Liver (tissue), 8 donors: ENCODE measurements at regions not wholly inside any gene's neighbourhood (a gene's known extent, or its start where the extent isn't known, plus 50 kb on each side); places are given as distances from the start of the nearest gene placed in this dataset.

Experiments
- DNase-seq: peaks from one replicate; pipeline ENCODE4 v3.0.0-alpha.2; 2017; ENCODE audit warnings: low spot score
- H3K27ac ChIP-seq, 2 donors: one replicate each; pipeline ENCODE4 v1.7.0; 2013; ENCODE audit warnings: inconsistent platforms in 2 of 2, low read length in 2 of 2, control low read depth in 1 of 2, low read depth in 1 of 2, mild to moderate bottlenecking in 1 of 2
- H3K27me3 ChIP-seq, 4 donors: one replicate each; pipeline versions ENCODE4 v1.6.1 to v1.7.0; 2013; ENCODE audit warnings: low read length in 3 of 4, inconsistent platforms in 1 of 4, mild to moderate bottlenecking in 1 of 4, moderate library complexity in 1 of 4; ENCODE audit not compliant: control insufficient read depth in 4 of 4, insufficient read depth in 4 of 4
- H3K36me3 ChIP-seq, 4 donors: one replicate each; pipeline versions ENCODE4 v1.6.1 to v1.7.0; 2013; ENCODE audit warnings: low read length in 3 of 4, mild to moderate bottlenecking in 3 of 4, low read depth in 1 of 4, moderate library complexity in 1 of 4; ENCODE audit not compliant: control insufficient read depth in 4 of 4, insufficient read depth in 3 of 4
- H3K4me1 ChIP-seq, 4 donors: one replicate each; pipeline versions ENCODE4 v1.6.1 to v1.7.0; 2013; ENCODE audit warnings: low read length in 3 of 4, mild to moderate bottlenecking in 3 of 4, moderate library complexity in 1 of 4; ENCODE audit not compliant: control insufficient read depth in 4 of 4, insufficient read depth in 4 of 4
- H3K4me3 ChIP-seq, 3 donors: one replicate each; pipeline versions ENCODE4 v1.6.1 to v1.7.0; 2013; ENCODE audit warnings: low read length in 3 of 3, control low read depth in 1 of 3, low read depth in 1 of 3, mild to moderate bottlenecking in 1 of 3
- H3K9ac ChIP-seq, 2 donors: one replicate each; pipeline ENCODE4 v1.7.0; 2013; ENCODE audit warnings: low read length in 2 of 2, mild to moderate bottlenecking in 2 of 2, moderate library complexity in 2 of 2, control low read depth in 1 of 2, low read depth in 1 of 2
- H3K9me3 ChIP-seq, 4 donors: one replicate each; pipeline versions ENCODE4 v1.6.1 to v1.7.0; 2013; ENCODE audit warnings: low read length in 3 of 4; ENCODE audit not compliant: control insufficient read depth in 4 of 4
- EGR1 ChIP-seq, 2 donors: IDR thresholded peaks; 2 replicates each; pipeline ENCODE4 v1.6.1; 2016 to 2018; ENCODE audit warnings: antibody characterized with exemption in 2 of 2, low read depth in 2 of 2
- FOXA1 ChIP-seq: IDR thresholded peaks from 2 replicates; pipeline ENCODE4 v1.6.1; 2016; ENCODE audit warnings: antibody characterized with exemption
- FOXA2 ChIP-seq: IDR thresholded peaks from 2 replicates; pipeline ENCODE4 v1.6.1; 2016; ENCODE audit warnings: antibody characterized with exemption
- HNF4A ChIP-seq, 2 donors: conservative IDR thresholded peaks; 2 replicates each; pipeline ENCODE4 v1.6.1; 2016; ENCODE audit warnings: antibody characterized with exemption in 2 of 2, mild to moderate bottlenecking in 2 of 2
- HNF4G ChIP-seq: IDR thresholded peaks from 2 replicates; pipeline ENCODE4 v1.6.1; 2016; ENCODE audit warnings: antibody characterized with exemption
- JUND ChIP-seq, 2 donors: IDR thresholded peaks; 2 replicates each; pipeline ENCODE4 v1.6.1; 2016; ENCODE audit warnings: antibody characterized with exemption in 2 of 2
- NR2F2 ChIP-seq: IDR thresholded peaks from 2 replicates; pipeline ENCODE4 v1.6.1; 2016; ENCODE audit warnings: antibody characterized with exemption
- RAD21 ChIP-seq, 2 donors: IDR thresholded peaks; 2 replicates each; pipeline ENCODE4 v1.6.1; 2016; ENCODE audit warnings: antibody characterized with exemption in 2 of 2, mild to moderate bottlenecking in 2 of 2
- SP1 ChIP-seq: IDR thresholded peaks from 2 replicates; pipeline ENCODE4 v1.6.1; 2018; ENCODE audit warnings: antibody characterized with exemption, mild to moderate bottlenecking
- TAF1 ChIP-seq: conservative IDR thresholded peaks from 2 replicates; pipeline ENCODE4 v1.6.1; 2016; ENCODE audit warnings: antibody characterized with exemption, mild to moderate bottlenecking
- YY1 ChIP-seq: IDR thresholded peaks from 2 replicates; pipeline ENCODE4 v1.6.1; 2016; ENCODE audit warnings: antibody characterized with exemption, mild to moderate bottlenecking
- WGBS: extraction: QIAGEN DNeasy Blood & Tissue Kit; methylation state at CpG from one replicate; pipeline ENCODE4 v1.1.7; 2013; 5-methylcytosine and 5-hydroxymethylcytosine counted together
- TF ChIP-seq, protein P1 (sequence below): IDR thresholded peaks from 2 replicates; pipeline ENCODE4 v1.6.1; 2016; ENCODE audit warnings: antibody characterized with exemption, mild to moderate bottlenecking
- TF ChIP-seq, protein P2 (sequence below): IDR thresholded peaks from 2 replicates; pipeline ENCODE4 v1.6.1; 2016; ENCODE audit warnings: antibody characterized with exemption
- TF ChIP-seq, protein P3 (sequence below): IDR thresholded peaks from 2 replicates; pipeline ENCODE4 v1.6.1; 2016; ENCODE audit warnings: antibody characterized with exemption
- TF ChIP-seq, protein P4 (sequence below): fragments of 150-350 bp; IDR thresholded peaks from 2 replicates; pipeline ENCODE4 v1.5.1; 2017; ENCODE audit warnings: improper control_type of control experiment, low read depth, low read length; ENCODE audit not compliant: missing input control
- donor health status: healthy.
- donor health status: healthy.
- donor health status: healthy.
- donor health status: healthy.
- donor health status: healthy.

DNA sequence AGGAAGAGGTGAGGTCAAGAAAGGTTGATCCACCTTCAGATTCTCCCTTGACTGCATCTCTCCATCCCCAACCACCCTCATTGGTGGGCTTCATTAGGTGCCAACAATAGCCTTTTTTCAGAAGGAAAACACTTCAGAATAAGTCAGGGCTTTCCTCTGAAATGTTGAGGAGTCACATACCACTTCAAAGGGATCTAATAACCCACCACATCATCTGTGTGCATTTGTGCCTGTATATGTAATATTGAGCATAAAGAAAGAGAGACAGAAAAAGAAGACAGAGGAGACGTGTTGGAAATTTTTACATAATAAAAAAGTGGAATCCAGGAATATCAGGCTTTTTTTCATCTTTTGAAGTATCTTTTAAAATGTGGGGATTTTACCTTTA is 209.1 kb upstream of the SLC7A11 start:
- H3K27ac ChIP-seq: no peak overlapping the region
- no peaks in the 10 kb centered on the region for H3K4me1 ChIP-seq
- no peak overlapping the region for H3K9ac ChIP-seq
- H3K36me3 ChIP-seq: no peaks in the 10 kb centered on the region
- TF ChIP-seq RAD21 (IDR thresholded peaks at IDR 0.05) (no peak), EGR1 (IDR thresholded peaks at IDR 0.05; ENCODE audit: low read depth in 2 of 2) (no peak), TAF1 (no peak), FOXA1 (no peak), HNF4A (conservative IDR thresholded peaks at IDR 0.05) (no peak), FOXA2 (no peak), HNF4G (no peak)
- TF ChIP-seq, protein P1, sequence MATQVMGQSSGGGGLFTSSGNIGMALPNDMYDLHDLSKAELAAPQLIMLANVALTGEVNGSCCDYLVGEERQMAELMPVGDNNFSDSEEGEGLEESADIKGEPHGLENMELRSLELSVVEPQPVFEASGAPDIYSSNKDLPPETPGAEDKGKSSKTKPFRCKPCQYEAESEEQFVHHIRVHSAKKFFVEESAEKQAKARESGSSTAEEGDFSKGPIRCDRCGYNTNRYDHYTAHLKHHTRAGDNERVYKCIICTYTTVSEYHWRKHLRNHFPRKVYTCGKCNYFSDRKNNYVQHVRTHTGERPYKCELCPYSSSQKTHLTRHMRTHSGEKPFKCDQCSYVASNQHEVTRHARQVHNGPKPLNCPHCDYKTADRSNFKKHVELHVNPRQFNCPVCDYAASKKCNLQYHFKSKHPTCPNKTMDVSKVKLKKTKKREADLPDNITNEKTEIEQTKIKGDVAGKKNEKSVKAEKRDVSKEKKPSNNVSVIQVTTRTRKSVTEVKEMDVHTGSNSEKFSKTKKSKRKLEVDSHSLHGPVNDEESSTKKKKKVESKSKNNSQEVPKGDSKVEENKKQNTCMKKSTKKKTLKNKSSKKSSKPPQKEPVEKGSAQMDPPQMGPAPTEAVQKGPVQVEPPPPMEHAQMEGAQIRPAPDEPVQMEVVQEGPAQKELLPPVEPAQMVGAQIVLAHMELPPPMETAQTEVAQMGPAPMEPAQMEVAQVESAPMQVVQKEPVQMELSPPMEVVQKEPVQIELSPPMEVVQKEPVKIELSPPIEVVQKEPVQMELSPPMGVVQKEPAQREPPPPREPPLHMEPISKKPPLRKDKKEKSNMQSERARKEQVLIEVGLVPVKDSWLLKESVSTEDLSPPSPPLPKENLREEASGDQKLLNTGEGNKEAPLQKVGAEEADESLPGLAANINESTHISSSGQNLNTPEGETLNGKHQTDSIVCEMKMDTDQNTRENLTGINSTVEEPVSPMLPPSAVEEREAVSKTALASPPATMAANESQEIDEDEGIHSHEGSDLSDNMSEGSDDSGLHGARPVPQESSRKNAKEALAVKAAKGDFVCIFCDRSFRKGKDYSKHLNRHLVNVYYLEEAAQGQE: no peak
- TF ChIP-seq, protein P2, sequence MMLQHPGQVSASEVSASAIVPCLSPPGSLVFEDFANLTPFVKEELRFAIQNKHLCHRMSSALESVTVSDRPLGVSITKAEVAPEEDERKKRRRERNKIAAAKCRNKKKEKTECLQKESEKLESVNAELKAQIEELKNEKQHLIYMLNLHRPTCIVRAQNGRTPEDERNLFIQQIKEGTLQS: no peak
- H3K4me3 ChIP-seq: no peak overlapping the region
- WGBS: 52% methylated on average over 1 of the region's 1 CpG
- peaks cover 0 to 5% (median 0%) of the 10 kb centered on the region in 4 donors for H3K27me3 ChIP-seq
- H3K9me3 ChIP-seq: no peaks in the 10 kb centered on the region
- DNase-seq: no peak

DNA sequence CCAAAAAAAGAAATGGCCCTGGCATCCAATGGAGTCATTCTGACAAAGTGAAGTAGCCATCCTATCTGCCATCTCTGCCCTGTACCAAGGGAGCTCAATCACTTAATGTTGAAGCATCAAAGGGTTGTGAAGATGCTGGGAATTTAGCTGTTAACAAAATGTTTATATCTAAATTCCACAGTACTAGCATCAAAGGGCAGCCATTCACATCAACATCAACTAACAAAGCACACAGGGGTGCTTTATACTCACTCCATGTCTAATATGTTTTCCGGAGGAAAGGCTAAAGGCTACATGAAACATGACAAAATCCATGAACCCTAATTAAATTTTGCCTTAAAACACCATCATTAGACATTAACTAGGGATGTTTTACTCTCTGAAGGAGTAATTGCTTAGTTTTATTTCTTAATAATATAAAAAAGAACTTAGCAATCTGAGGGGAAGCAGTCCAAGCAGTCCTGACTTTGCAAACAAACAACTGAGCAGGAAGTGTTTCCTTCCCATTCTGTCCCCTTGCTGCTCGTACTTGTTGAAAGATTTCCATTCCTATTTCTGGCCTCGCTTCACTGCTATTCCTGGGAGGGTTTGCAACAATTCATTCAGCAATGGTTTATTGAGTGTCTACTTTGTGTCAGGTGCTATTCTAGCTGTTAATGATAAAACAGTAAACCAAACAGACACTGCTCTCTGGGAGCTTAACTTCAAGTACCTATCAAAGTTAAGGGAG is 208.6 kb upstream of the SLC7A11 start:
- Histone ChIP-seq H3K27ac (no peak overlapping the region), H3K9ac (no peak overlapping the region), H3K4me1 (no peaks in the 10 kb centered on the region), H3K36me3 (no peaks in the 10 kb centered on the region), H3K9me3 (no peaks in the 10 kb centered on the region), H3K27me3 (peaks cover 0 to 5% (median 0%) of the 10 kb centered on the region in 4 donors), H3K4me3 (no peak overlapping the region)
- no peak for TF ChIP-seq HNF4G
- TF ChIP-seq, protein P1: no peak
- TF ChIP-seq TAF1: no peak
- no peak for TF ChIP-seq SP1
- TF ChIP-seq, protein P3, sequence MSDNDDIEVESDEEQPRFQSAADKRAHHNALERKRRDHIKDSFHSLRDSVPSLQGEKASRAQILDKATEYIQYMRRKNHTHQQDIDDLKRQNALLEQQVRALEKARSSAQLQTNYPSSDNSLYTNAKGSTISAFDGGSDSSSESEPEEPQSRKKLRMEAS: no peak
- TF ChIP-seq NR2F2: no peak
- no peak for TF ChIP-seq HNF4A (conservative IDR thresholded peaks at IDR 0.05)
- no peak for TF ChIP-seq YY1
- no peak for TF ChIP-seq JUND (IDR thresholded peaks at IDR 0.05)
- TF ChIP-seq, protein P4, sequence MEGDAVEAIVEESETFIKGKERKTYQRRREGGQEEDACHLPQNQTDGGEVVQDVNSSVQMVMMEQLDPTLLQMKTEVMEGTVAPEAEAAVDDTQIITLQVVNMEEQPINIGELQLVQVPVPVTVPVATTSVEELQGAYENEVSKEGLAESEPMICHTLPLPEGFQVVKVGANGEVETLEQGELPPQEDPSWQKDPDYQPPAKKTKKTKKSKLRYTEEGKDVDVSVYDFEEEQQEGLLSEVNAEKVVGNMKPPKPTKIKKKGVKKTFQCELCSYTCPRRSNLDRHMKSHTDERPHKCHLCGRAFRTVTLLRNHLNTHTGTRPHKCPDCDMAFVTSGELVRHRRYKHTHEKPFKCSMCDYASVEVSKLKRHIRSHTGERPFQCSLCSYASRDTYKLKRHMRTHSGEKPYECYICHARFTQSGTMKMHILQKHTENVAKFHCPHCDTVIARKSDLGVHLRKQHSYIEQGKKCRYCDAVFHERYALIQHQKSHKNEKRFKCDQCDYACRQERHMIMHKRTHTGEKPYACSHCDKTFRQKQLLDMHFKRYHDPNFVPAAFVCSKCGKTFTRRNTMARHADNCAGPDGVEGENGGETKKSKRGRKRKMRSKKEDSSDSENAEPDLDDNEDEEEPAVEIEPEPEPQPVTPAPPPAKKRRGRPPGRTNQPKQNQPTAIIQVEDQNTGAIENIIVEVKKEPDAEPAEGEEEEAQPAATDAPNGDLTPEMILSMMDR: no peak
- WGBS: 60% methylated on average over 3 of the region's 3 CpGs
- DNase-seq: no peak
